Stimulated activated naive CD8-positive, alpha-beta T cell treated with anti-CD3 and anti-CD28 coated beads, Interleukin-15, amount 100 ng/mL, for 72 hours (primary cell): ENCODE measurements at regions not wholly inside any gene's neighbourhood (a gene's known extent, or its start where the extent isn't known, plus 50 kb on each side); places are given as distances from the start of the nearest gene placed in this dataset.
"Not testable (repeated sequence)": the region's sequence is repeated elsewhere in the genome, so short reads cannot be mapped to it uniquely, and the experiment has no call there.

Experiments
- ATAC-seq: fragments of 150-1000 bp; cut with Tn5 transposase; 2 replicates; pipeline ENCODE4 v1.10.0; 2021; ENCODE audit warnings: mild to moderate bottlenecking, moderate library complexity
- DNase-seq, 2 donors: peaks; one replicate each; pipeline ENCODE4 v3.0.0; 2021 to 2022
- H3K27ac Mint-ChIP-seq, 2 donors: one replicate each; pipeline ENCODE4 v1.8.0; 2022; ENCODE audit warnings: mild to moderate bottlenecking in 2 of 2, mixed read lengths in 2 of 2, moderate library complexity in 2 of 2
- H3K27me3 Mint-ChIP-seq: one replicate; pipeline ENCODE4 v1.8.0; 2022; ENCODE audit warnings: mixed read lengths
- H3K4me1 Mint-ChIP-seq: one replicate; pipeline ENCODE4 v1.8.0; 2022; ENCODE audit warnings: mild to moderate bottlenecking, mixed read lengths
- H3K4me3 Mint-ChIP-seq, 2 donors: one replicate each; pipeline ENCODE4 v1.8.0; 2022; ENCODE audit warnings: mild to moderate bottlenecking in 2 of 2, mixed read lengths in 2 of 2, moderate library complexity in 1 of 2
- H3K9me3 Mint-ChIP-seq, 2 donors: one replicate each; pipeline ENCODE4 v1.8.0; 2022; ENCODE audit warnings: mixed read lengths in 2 of 2

DNA sequence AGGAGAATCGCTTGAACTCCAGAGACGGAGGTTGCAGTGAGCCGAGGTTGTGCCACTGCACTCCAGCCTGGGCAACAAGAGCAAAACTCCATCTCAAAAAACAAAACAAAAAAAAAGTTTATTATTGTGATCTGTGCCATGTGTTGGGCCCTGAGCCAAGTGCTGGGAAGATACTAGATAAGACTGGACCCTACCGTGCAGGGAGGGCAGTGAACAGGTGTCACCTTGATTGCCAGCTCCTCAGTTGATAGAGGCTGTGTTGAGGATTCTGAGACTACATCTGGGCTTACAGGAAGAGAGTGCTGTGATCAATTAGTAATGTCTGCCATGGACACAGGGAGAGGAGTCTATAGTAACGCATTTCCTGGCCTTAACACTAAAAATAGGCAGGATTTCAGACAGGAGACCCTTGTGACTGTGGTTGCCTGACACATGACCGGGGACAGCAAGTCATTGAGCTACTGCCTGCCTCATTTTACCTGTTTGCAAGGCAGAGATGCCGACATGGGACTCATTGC lies 201.5 kb downstream of the C9orf50 start:
- no peak overlapping the region for H3K4me3 Mint-ChIP-seq
- ATAC-seq (no peak), DNase-seq (no peak)
- no peaks in the 10 kb centered on the region for H3K9me3 Mint-ChIP-seq
- no peak overlapping the region for H3K27ac Mint-ChIP-seq
- H3K4me1 Mint-ChIP-seq = peaks cover 54% of the 10 kb centered on the region
- no peaks in the 10 kb centered on the region for H3K27me3 Mint-ChIP-seq

DNA sequence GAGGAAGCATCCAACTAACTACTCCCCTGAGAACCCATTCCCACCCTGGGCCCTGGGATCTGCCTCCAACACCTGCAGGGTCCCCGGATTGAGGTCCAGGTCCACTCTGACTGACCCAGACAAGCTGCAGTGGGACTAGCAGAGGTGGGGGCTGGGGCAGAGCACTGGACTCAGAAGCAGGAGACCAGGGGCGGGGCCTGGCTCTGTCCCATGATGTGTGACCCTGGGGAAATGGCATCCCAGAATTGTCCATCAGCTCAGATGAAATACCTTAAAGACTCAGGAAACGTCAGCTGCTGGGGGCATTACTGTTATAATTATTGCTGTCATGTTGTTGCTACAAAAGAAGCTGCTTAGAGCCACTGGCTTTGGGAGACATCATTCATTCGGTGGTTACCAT lies 202.4 kb downstream of the C9orf50 start:
- no peaks in the 10 kb centered on the region for H3K9me3 Mint-ChIP-seq
- no peak overlapping the region for H3K27ac Mint-ChIP-seq
- no peaks in the 10 kb centered on the region for H3K27me3 Mint-ChIP-seq
- H3K4me1 Mint-ChIP-seq = peaks cover 52% of the 10 kb centered on the region
- DNase-seq (no peak), ATAC-seq (no peak)
- H3K4me3 Mint-ChIP-seq = no peak overlapping the region

DNA sequence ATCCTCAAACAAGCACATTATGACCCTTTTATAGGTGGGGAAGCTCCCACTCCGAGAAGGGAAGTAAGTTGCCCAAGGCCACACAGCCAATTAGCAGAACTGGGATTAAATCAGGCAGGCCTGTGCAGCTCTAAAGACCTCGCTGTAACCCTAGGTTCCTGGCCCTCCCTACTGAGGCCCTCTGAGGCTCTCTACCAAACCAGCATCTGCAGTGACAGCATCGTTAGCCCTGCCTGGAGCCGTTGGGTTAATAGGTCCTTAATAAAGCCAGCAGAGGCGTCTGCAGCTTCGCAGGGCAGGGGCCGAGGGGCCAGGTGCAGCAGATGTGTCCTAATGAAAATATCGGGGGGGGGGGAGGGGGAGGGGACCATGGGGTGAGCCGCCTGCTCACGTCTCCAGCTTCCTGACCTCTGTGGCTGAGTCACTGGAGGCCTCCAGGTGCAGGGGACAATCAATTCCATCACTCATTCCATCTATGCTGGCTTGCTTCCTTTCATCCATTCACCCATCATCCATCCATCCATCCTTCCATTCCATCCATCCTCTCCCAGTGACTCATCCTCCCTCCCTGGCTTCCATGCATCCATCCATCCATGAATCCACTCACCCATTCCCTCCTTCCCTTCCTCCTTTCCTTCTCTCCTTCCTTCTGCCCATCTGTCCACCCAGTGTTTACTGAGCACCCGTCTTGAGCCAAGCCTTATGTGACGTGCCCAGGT lies 203.9 kb downstream of the C9orf50 start:
- Mint-ChIP-seq H3K27ac (peak overlapping the region in 1 of 2 donors; percentile 48), H3K4me3 (no peak overlapping the region), H3K27me3 (no peaks in the 10 kb centered on the region), H3K9me3 (no peaks in the 10 kb centered on the region), H3K4me1 (peaks cover 48% of the 10 kb centered on the region)
- DNase-seq = no peak
- no peak for ATAC-seq

DNA sequence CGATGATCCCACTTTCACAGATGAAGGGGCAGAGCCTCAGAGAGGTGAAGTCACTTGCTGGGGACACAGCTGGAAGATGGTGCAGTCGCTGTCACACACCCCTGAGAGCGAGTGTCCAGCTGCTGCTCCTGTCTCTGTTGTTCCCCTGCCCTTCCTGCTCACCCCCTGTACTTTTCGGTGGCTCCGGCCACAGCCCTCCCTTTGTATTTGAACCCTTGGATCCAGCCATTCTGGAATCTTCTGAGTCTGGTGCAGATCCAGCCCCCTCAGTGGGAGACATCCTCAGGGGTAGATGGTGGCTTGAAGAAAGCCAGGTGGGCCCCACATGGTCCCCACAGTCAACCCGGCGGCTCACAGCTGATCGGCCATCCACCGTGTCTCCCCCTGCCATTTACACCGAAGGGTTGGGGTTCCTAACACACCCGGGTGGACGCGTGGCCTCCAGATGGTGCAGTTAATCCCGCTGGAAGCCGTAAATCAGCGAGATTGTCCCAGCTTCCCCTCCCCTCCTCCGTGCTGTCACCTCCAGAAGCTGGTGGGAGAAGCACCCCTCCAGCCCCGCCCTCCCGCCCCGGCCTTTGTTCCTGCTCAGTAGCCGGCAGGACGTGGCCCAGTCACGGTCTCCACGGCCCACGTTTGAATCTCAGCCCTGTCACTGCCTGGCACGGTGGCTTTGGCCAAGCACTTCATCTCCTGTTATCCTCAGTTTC lies 204.8 kb downstream of the C9orf50 start:
- Mint-ChIP-seq H3K4me1 (peaks cover 42% of the 10 kb centered on the region), H3K4me3 (no peak overlapping the region), H3K27ac (no peak overlapping the region), H3K9me3 (peaks cover 0 to 1% of the 10 kb centered on the region in 2 donors), H3K27me3 (no peaks in the 10 kb centered on the region)
- ATAC-seq (no peak), DNase-seq (no peak)

DNA sequence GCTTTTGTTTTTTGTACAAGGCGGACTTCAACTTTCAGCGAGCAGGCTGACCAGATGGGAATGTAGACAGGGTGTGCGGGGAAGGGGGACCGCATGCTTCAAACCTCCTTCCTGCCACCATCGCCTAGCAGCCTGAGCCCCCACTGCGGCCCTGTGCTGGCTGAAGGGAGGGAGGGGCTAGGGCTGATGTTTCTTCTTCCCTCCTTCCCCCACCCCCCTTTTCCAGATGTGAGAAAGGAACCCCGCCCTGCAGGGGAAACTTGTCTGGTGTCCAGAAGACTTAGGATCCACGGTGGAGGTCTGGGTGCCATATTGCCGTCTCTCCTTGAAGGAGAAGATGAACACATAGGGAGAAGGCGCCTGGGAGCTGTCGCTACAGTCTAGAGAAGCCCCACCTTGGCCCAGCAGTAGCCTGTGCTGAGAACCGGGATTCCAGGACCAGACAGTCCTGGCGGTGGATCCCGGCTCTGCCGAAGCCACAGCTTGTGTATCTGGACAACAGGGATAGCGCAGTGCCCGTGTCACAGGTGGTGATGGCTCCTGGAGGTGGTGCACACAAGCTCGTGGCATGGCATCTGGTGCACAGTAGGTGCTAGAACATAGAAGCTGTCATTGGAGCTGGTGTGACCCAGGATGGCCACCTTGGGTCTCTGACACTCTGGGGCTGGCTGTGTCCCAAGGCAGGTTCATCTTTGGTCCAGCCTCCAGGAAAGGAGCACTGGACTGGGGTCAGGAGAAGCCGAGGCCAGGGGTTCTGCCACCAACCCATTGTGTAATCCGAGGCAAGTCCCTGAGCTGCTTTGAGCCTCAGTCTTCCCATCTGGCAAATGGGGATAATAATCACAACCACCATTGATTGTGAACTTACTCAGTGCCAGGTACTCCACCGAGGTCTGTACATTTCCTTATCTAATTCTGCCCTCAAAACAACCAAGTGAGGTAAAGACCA lies 205.6 kb downstream of the C9orf50 start:
- DNase-seq (no peak), ATAC-seq (no peak)
- peaks cover 7 to 9% of the 10 kb centered on the region in 2 donors for H3K9me3 Mint-ChIP-seq
- H3K27me3 Mint-ChIP-seq = no peaks in the 10 kb centered on the region
- no peak overlapping the region for H3K27ac Mint-ChIP-seq
- H3K4me1 Mint-ChIP-seq = peaks cover 38% of the 10 kb centered on the region
- peak overlapping the region in 1 of 2 donors; percentile 86 for H3K4me3 Mint-ChIP-seq

DNA sequence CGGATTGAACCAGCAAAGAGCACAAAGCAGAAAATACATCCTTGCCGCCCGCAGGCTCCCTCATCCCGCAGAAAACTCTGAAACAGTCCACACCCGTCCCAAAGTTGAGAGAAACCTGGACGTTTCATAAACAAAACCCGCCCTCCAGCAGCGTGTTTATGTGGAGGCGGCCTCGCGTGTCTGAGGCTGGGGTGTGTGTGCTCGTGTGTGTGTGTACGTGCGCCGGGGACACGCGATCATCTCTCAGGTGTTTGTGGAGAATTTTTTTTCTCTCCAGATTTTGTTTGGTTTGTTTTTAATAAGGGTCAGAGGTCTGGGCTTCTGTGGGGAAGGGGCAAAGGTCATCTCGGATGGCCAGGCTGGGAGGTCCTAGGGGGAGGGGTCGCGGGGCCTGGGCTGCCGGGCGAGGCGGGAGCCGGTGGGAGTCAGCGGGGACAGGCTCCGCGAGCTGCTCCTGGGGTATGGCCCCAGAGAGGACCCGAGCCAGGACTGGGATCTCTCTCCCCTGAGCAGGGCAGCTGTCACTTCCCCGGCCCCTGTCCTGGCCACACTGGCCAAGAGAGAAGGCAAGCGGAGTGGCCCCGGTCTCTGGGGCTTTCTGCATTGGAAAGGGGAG lies 206.4 kb downstream of the C9orf50 start:
- H3K9me3 Mint-ChIP-seq = peaks cover 12 to 15% of the 10 kb centered on the region in 2 donors
- no peak for ATAC-seq
- H3K4me3 Mint-ChIP-seq = peak overlapping the region; percentile 84 to 86
- no peak for DNase-seq
- H3K27ac Mint-ChIP-seq = peak overlapping the region; percentile 98
- H3K27me3 Mint-ChIP-seq = no peaks in the 10 kb centered on the region
- H3K4me1 Mint-ChIP-seq = peaks cover 38% of the 10 kb centered on the region

DNA sequence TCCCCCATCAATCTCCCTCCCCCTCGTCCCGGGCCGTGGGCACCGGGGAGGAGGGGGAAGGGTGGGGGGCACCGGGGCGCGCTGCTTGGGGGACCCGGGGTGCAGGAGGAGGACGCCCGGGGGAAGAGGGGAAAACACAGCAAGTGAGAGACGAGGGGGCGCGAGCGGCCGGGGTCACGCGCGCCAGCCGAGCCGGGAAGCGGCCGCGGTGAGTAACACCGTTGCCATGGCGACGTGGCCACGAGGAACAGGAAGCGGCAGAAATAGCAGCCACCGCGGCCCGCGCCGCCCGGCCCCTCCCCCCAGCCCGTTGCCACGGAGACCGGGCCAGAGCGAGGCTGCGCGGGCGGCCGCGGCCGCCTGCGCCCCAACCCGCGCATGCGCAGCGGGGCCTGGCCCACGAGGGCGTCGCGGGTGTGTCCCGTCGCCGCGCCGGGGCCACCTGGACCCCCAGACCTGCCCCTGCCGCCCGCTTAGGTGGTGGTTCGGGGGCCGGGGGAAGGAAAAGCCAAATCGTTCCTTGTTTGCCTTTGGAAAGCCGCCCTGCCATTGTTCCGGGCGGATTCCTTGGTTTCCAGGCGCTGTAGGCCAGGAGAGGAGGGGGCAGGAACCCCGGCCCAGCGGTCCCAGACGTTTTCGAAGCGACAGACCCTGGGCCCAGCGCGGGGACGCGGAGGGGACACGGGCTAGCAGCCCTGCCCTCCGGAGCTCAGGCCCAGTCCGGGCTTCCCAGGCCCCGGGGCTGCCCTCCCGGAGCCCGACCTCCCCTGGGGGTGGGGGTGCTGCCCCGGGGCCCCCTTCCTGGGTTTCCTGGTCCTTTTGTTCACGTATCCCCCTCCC lies 207.1 kb downstream of the C9orf50 start:
- H3K27ac Mint-ChIP-seq = peak overlapping the region; percentile 98
- peaks cover 12 to 15% of the 10 kb centered on the region in 2 donors for H3K9me3 Mint-ChIP-seq
- DNase-seq = peak; percentile 98
- ATAC-seq = peak; percentile 91
- peak overlapping the region; percentile 84 to 86 for H3K4me3 Mint-ChIP-seq
- H3K4me1 Mint-ChIP-seq = peaks cover 43% of the 10 kb centered on the region
- no peaks in the 10 kb centered on the region for H3K27me3 Mint-ChIP-seq

DNA sequence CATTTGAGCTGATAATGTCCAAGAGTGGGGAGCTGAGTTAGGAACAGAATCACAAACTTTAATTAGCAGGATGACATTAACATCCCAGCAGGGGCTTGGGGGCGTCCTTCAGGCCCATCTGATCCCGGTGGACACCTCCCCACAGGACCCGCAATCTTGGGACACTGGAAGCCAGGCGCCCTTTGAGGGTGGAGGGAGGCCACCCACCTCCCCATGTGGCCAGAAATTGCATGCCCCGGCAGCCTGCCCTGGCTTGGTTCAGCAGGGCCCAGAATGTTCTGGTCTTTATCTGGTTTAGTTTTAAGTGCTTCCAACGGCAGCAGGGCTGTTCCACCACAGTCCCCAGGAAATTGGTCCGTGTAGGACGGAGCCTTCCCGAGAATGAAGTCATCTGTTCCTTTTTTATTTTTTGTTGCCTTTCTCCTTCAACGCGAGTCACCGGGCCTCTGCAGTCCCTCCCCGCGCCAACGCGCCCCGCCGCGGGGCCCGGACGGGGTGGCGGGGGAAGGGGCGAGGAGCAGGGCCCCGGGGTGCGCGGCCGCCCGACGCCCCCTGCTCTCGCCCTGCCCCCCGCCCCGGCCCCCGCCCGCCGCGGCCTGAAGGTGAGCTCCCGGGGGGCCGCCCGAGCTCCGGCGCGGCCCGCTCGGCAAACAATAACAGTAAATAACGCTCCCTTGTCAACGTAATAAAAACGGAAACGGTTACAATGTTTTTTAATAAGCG lies 207.9 kb downstream of the C9orf50 start:
- DNase-seq (peak in 1 of 2 donors; percentile 58), ATAC-seq (peak; percentile 60)
- Mint-ChIP-seq H3K27ac (peak overlapping the region; percentile 97), H3K9me3 (peaks cover 12 to 15% of the 10 kb centered on the region in 2 donors), H3K4me3 (peak overlapping the region; percentile 80 to 86), H3K4me1 (peaks cover 44% of the 10 kb centered on the region), H3K27me3 (no peaks in the 10 kb centered on the region)

DNA sequence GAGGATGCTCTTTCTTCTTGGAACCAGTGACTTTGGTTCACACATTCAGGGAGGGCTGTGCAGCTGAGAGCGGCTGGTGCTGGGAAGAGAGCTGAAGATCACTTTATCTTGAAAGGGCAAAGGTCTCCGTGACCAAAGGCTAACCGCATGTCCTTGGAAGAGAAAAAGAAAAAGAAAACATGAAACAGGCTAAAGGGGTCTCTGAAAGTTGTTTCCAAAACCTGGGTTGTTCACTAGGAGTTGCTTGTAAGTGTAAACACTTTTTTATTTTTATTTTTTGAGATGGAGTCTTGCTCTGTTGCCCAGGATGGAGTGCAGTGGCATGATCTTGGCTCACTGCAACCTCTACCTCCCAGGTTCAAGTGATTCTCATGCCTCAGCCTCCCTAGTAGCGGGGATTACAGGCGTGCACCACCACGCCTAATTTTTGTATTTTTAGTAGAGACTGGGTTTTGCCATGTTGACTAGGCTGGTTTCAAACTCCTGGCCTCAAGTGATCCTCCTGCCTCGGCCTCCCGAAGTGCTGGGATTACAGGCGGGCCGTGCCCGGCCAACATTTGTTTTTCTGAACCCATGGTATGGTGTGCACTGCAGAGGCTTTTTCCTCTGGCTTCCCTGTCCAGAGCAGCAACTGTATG lies 208.6 kb downstream of the C9orf50 start:
- H3K4me3 Mint-ChIP-seq = peak overlapping the region; percentile 80 to 86
- peaks cover 41% of the 10 kb centered on the region for H3K4me1 Mint-ChIP-seq
- not testable (repeated sequence) for ATAC-seq, DNase-seq, H3K27me3 Mint-ChIP-seq
- peaks cover 12 to 15% of the 10 kb centered on the region in 2 donors for H3K9me3 Mint-ChIP-seq
- H3K27ac Mint-ChIP-seq = peak overlapping the region; percentile 97

DNA sequence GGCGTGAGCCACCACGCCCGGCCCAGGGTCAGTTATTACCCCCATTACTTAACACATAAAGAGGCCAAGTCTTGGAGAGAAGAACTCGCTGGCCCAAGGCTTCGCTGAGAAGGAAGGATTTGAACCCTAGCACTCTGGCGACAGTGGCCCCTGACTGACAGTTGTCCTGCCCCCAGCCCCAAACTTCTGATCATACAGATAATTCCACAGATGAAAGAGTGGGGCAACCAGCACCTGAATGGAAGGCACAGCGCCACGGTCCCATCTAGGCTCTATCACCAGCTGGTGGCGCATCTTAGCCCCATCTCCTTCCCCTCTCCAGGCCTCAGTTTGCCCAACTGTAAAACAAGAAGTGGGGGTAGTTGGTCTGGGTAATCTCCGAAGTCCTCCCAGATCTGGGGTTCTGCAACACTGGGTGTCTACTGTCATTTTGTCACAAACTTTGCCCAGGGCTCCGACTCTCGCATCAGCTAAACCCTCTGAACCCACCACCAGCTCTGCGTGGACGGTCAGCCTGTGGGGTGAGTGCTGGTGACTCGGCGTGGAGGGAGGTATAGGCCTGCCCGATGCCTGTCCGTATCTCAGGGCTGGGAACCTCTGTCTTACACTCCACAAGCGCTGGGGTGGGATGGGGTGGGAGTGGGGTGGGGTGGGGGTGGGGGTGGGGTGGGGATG lies 209.3 kb downstream of the C9orf50 start:
- no peak for DNase-seq
- Mint-ChIP-seq H3K27ac (peak overlapping the region in 1 of 2 donors; percentile 67), H3K4me1 (peaks cover 36% of the 10 kb centered on the region), H3K27me3 (no peaks in the 10 kb centered on the region), H3K9me3 (peaks cover 12 to 15% of the 10 kb centered on the region in 2 donors), H3K4me3 (no peak overlapping the region)
- no peak for ATAC-seq

DNA sequence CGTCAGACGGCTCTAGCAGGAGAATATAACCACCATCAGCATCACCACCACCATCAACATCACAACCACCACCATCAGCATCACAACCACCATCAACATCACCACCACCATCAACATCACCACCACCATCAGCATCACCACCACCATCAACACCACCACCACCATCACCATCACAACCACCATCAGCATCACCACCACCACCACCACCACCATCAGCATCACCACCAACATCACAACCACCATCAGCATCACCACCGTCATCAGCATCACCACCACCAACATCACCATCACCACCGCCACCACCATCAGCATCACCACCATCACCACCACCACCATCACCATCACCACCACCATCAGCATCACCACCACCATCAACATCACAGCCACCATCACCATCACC lies 210.7 kb downstream of the C9orf50 start:
- no peak for DNase-seq
- Mint-ChIP-seq H3K9me3 (peaks cover 12 to 15% of the 10 kb centered on the region in 2 donors), H3K4me3 (no peak overlapping the region), H3K27me3 (no peaks in the 10 kb centered on the region), H3K27ac (peak overlapping the region; percentile 26 to 35), H3K4me1 (peaks cover 27% of the 10 kb centered on the region)
- no peak for ATAC-seq

DNA sequence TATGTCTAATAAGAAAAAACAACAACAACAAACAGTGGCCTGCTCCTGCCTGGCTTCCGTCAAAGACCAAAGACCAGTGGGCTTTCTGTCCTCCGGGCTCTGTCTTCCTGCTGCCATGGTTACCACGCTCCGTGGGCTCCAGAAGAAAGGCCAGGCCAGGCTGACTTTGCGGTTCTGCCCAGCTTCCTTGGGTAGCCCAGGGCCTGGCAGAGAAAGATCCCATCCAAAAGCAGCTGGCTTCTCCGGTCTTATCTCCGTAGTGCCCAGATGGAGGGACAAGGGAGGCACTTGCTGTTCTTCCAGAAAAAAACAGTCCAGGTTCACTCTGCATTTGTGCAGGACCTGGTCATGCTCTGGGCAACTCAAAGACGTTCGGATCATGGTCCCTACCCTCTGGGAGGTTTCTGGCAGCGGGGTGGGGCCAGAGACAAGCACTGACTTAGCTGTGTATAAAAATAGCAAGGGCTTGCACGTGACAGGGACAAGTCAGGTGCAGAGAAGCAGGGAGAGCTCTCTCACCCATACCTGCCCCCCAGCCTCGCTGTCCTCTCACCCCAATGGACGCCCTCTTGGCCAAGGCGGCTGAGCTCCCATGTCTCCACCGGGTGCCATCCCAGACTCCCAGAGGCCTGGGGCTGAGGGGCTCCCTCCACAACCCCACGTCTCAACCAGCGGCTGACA lies 212.2 kb downstream of the C9orf50 start:
- Mint-ChIP-seq H3K4me1 (peaks cover 16% of the 10 kb centered on the region), H3K27ac (no peak overlapping the region), H3K27me3 (no peaks in the 10 kb centered on the region), H3K9me3 (peaks cover 12 to 15% of the 10 kb centered on the region in 2 donors), H3K4me3 (no peak overlapping the region)
- no peak for ATAC-seq
- no peak for DNase-seq
